OCI-LY7 (cell line): ENCODE measurements at regions not wholly inside any gene's neighbourhood (a gene's known extent, or its start where the extent isn't known, plus 50 kb on each side); places are given as distances from the start of the nearest gene placed in this dataset.

Experiments used
- EZH2phosphoT487 ChIP-seq: fragments of 200-600 bp; sonication (generic); IDR thresholded peaks from 2 replicates; pipeline ENCODE4 v1.6.1; 2018; ENCODE audit warnings: low read depth, borderline replicate concordance, mild to moderate bottlenecking, mixed run types, antibody characterized with exemption, low read length, moderate library complexity, mixed read lengths
- TF ChIP-seq, protein P1 (sequence below): fragments of 200-600 bp; sonication (generic); conservative IDR thresholded peaks from 2 replicates; pipeline ENCODE4 v1.5.1; 2014; ENCODE audit warnings: mild to moderate bottlenecking, antibody characterized with exemption, low read length, moderate library complexity, mixed read lengths

DNA sequence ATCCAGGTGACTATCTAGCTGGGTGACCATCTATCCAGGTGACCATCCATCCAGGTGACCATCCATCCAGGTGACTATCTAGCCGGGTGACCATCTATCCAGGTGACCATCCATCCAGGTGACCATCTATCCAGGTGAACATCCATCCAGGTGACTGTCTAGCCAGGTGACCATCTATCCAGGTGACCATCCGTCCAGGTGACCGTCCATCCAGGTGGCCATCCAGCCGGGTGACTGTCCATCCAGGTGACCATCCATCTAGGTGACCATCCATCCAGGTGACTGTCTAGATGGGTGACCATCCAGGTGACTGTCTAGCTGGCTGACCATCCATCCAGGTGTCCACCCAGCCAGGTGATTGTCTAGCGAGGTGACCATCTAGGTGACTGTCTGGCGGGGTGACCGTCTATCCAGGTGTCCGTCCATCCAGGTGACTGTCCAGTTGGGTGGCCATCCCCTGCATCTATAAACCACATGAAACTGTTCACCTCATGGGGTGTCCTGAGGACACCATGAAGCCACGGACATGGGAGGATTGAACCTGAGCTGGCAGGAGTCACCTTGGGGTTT lies 305.3 kb downstream of the NDUFA10 start:
- TF ChIP-seq, protein P1, sequence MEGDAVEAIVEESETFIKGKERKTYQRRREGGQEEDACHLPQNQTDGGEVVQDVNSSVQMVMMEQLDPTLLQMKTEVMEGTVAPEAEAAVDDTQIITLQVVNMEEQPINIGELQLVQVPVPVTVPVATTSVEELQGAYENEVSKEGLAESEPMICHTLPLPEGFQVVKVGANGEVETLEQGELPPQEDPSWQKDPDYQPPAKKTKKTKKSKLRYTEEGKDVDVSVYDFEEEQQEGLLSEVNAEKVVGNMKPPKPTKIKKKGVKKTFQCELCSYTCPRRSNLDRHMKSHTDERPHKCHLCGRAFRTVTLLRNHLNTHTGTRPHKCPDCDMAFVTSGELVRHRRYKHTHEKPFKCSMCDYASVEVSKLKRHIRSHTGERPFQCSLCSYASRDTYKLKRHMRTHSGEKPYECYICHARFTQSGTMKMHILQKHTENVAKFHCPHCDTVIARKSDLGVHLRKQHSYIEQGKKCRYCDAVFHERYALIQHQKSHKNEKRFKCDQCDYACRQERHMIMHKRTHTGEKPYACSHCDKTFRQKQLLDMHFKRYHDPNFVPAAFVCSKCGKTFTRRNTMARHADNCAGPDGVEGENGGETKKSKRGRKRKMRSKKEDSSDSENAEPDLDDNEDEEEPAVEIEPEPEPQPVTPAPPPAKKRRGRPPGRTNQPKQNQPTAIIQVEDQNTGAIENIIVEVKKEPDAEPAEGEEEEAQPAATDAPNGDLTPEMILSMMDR = no peak
- no peak for TF ChIP-seq EZH2phosphoT487
